GM19395 (cell line): ENCODE measurements at regions not wholly inside any gene's neighbourhood (a gene's known extent, or its start where the extent isn't known, plus 50 kb on each side); places are given as distances from the start of the nearest gene placed in this dataset.
"Not testable (repeated sequence)": the region's sequence is repeated elsewhere in the genome, so short reads cannot be mapped to it uniquely, and the experiment has no call there.

Source experiments
- ATAC-seq: cut with Tn5 transposase; IDR thresholded peaks from one replicate; pipeline ENCODE4 v1.9.1; 2021; ENCODE audit warnings: mild to moderate bottlenecking, moderate library complexity; ENCODE audit not compliant: unreplicated experiment

- no peak for ATAC-seq
Observed at GRCh38 chr9:22975951-22976350, 529.3 kb downstream of the DMRTA1 start.

- no peak for ATAC-seq
Observed at GRCh38 chr9:22976454-22976853, 529.8 kb downstream of the DMRTA1 start.

GRCh38 chr9:22980429-22980828 is 533.8 kb downstream of the DMRTA1 start:
- ATAC-seq = not testable (repeated sequence)

- no peak for ATAC-seq
Observed at GRCh38 chr9:22986556-22986955, 539.9 kb downstream of the DMRTA1 start.

GRCh38 chr9:22990349-22990748 is 543.7 kb downstream of the DMRTA1 start:
- no peak for ATAC-seq

GRCh38 chr9:22992780-22993179 is 546.2 kb downstream of the DMRTA1 start:
- ATAC-seq = no peak

- no peak for ATAC-seq
Observed at GRCh38 chr9:22997923-22998322, 551.3 kb downstream of the DMRTA1 start.

GRCh38 chr9:23005156-23005555 is 558.5 kb downstream of the DMRTA1 start:
- ATAC-seq = no peak

GRCh38 chr9:23006127-23006526 is 559.5 kb downstream of the DMRTA1 start:
- no peak for ATAC-seq

- ATAC-seq = no peak
Observed at GRCh38 chr9:23011669-23012068, 565.0 kb downstream of the DMRTA1 start.

- no peak for ATAC-seq
Observed at GRCh38 chr9:23015557-23015956, 568.9 kb downstream of the DMRTA1 start.

- ATAC-seq = no peak
Observed at GRCh38 chr9:23036416-23036815, 589.8 kb downstream of the DMRTA1 start.

GRCh38 chr9:23039402-23039801 is 592.8 kb downstream of the DMRTA1 start:
- ATAC-seq = no peak

- no peak for ATAC-seq
Observed at GRCh38 chr9:23041466-23041865, 594.8 kb downstream of the DMRTA1 start.

GRCh38 chr9:23044549-23044948 is 597.9 kb downstream of the DMRTA1 start:
- no peak for ATAC-seq

- ATAC-seq = not testable (repeated sequence)
Observed at GRCh38 chr9:23046026-23046425, 599.4 kb downstream of the DMRTA1 start.

- no peak for ATAC-seq
Observed at GRCh38 chr9:23050548-23050947, 603.9 kb downstream of the DMRTA1 start.

GRCh38 chr9:23073136-23073535 is 626.5 kb downstream of the DMRTA1 start:
- ATAC-seq = no peak

GRCh38 chr9:23079798-23080197 is 633.2 kb downstream of the DMRTA1 start:
- ATAC-seq = no peak

- no peak for ATAC-seq
Observed at GRCh38 chr9:23081377-23081776, 634.8 kb downstream of the DMRTA1 start.

GRCh38 chr9:23088932-23089364 is 642.3 kb downstream of the DMRTA1 start:
- ATAC-seq = no peak

GRCh38 chr9:23117616-23118015 is 671.0 kb downstream of the DMRTA1 start:
- ATAC-seq = no peak

GRCh38 chr9:23120630-23121029 is 674.0 kb downstream of the DMRTA1 start:
- ATAC-seq = no peak
